ENCODE measurements at regions not wholly inside any gene's neighbourhood (a gene's known extent, or its start where the extent isn't known, plus 50 kb on each side); places are given as distances from the start of the nearest gene placed in this dataset.

GRCh38 chr13:30107521-30108136, 199.7 kb downstream of the KATNAL1 start:
- no peak for DNase-seq (ENCODE audit: low read depth)

GRCh38 chr13:30107121-30107520, 200.2 kb downstream of the KATNAL1 start:
- DNase-seq (ENCODE audit: low read depth): no peak

- no peak for DNase-seq (ENCODE audit: low read depth)
Observed at GRCh38 chr13:30105381-30105780, 202.0 kb downstream of the KATNAL1 start.

GRCh38 chr13:30103161-30103840, 204.1 kb downstream of the KATNAL1 start:
- DNase-seq (ENCODE audit: low read depth): no peak

- DNase-seq (ENCODE audit: low read depth): no peak
Observed at GRCh38 chr13:30100226-30100625, 207.1 kb downstream of the KATNAL1 start.

- DNase-seq (ENCODE audit: low read depth): no peak
Observed at GRCh38 chr13:30097701-30098100, 209.7 kb downstream of the KATNAL1 start.

- DNase-seq (ENCODE audit: low read depth): no peak
Observed at GRCh38 chr13:30097089-30097488, 210.3 kb downstream of the KATNAL1 start.

GRCh38 chr13:30094015-30094414, 213.3 kb downstream of the KATNAL1 start:
- DNase-seq (ENCODE audit: low read depth): no peak

- no peak for DNase-seq (ENCODE audit: low read depth)
Observed at GRCh38 chr13:30093236-30093635, 214.1 kb downstream of the KATNAL1 start.

GRCh38 chr13:30091691-30092090, 215.7 kb downstream of the KATNAL1 start:
- DNase-seq (ENCODE audit: low read depth): no peak

- DNase-seq (ENCODE audit: low read depth): no peak
Observed at GRCh38 chr13:30091035-30091434, 216.3 kb downstream of the KATNAL1 start.

GRCh38 chr13:30088312-30088855, 219.0 kb downstream of the KATNAL1 start:
- DNase-seq (ENCODE audit: low read depth): no peak

- no peak for DNase-seq (ENCODE audit: low read depth)
Observed at GRCh38 chr13:30085087-30085486, 222.3 kb downstream of the KATNAL1 start.

GRCh38 chr13:30082391-30082790, 225.0 kb downstream of the KATNAL1 start:
- DNase-seq (ENCODE audit: low read depth): no peak

- no peak for DNase-seq (ENCODE audit: low read depth)
Observed at GRCh38 chr13:30081331-30081730, 226.0 kb downstream of the KATNAL1 start.

- DNase-seq (ENCODE audit: low read depth): no peak
Observed at GRCh38 chr13:30079501-30079900, 227.8 kb downstream of the KATNAL1 start.

- DNase-seq (ENCODE audit: low read depth): no peak
Observed at GRCh38 chr13:30078059-30078458, 227.6 kb upstream of the UBL3 start.

- no peak for DNase-seq (ENCODE audit: low read depth)
Observed at GRCh38 chr13:30077240-30077735, 226.9 kb upstream of the UBL3 start.

GRCh38 chr13:30074955-30075614, 224.7 kb upstream of the UBL3 start:
- DNase-seq (ENCODE audit: low read depth): no peak

GRCh38 chr13:30074431-30074830, 224.0 kb upstream of the UBL3 start:
- no peak for DNase-seq (ENCODE audit: low read depth)

- DNase-seq (ENCODE audit: low read depth): no peak
Observed at GRCh38 chr13:30072818-30073186, 222.4 kb upstream of the UBL3 start.

GRCh38 chr13:30071969-30072817, 221.8 kb upstream of the UBL3 start:
- no peak for DNase-seq (ENCODE audit: low read depth)

Data from activated T-helper 1 cell treated with Interleukin-2 at 50 U/mL for 16 hours (primary cell).